ENCODE measurements at regions not wholly inside any gene's neighbourhood (a gene's known extent, or its start where the extent isn't known, plus 50 kb on each side); places are given as distances from the start of the nearest gene placed in this dataset.

DNA sequence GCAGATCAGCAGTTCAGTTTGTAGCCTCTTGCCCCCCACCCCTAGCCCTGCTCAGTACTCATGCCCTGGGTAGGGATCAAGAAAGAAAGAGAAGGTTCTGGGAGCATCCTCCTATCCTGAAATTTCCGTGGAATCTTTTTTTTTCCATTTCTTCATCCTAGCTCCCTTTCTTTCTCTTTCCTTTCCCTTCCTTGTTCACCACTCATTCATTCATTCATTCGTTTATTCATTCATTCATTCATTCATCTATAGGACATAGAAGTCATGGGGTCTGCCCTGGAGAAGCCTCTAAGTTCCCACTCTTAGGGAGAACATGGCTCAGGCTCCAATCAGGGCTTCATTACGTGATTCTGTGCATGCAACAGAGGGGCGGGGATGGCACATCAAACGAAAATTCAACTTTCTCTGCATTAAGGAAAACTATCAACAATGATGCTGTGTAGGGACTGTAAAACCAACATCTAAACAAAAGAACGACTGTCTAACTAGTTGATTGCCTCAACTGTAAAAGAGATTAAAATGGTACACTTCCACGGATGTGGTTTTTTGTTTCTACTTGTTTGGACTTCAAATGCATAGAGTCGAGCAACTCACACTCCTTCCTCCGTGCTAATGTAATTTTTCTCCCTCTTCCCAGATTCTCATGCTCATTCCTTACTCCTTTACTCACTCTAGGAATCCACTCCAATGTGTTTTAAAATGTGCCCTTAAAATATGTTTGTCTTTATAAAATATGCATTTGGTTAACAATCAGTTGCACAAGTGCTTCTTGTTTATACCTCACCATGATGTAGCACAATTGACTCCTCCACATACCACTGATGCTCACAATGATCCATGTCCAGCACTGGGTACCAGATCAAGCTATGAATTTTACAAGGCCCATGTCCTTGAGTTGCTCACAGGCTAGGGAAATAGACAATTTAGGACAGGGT lies 101.2 kb upstream of the SLC2A1 start:
- TF ChIP-seq EZH2phosphoT487 (IDR thresholded peaks at IDR 0.05; ENCODE audit: low read length) (no peak), EZH2 (optimal IDR thresholded peaks at IDR 0.05; ENCODE audit: low read depth, low read length) (no peak)
- TF ChIP-seq, protein P1, sequence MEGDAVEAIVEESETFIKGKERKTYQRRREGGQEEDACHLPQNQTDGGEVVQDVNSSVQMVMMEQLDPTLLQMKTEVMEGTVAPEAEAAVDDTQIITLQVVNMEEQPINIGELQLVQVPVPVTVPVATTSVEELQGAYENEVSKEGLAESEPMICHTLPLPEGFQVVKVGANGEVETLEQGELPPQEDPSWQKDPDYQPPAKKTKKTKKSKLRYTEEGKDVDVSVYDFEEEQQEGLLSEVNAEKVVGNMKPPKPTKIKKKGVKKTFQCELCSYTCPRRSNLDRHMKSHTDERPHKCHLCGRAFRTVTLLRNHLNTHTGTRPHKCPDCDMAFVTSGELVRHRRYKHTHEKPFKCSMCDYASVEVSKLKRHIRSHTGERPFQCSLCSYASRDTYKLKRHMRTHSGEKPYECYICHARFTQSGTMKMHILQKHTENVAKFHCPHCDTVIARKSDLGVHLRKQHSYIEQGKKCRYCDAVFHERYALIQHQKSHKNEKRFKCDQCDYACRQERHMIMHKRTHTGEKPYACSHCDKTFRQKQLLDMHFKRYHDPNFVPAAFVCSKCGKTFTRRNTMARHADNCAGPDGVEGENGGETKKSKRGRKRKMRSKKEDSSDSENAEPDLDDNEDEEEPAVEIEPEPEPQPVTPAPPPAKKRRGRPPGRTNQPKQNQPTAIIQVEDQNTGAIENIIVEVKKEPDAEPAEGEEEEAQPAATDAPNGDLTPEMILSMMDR (IDR thresholded peaks at IDR 0.05; ENCODE audit: low read length): no peak
- no peak overlapping the region for H3K4me2 ChIP-seq (ENCODE audit: low read depth, low read length)
- H3K4me1 ChIP-seq (ENCODE audit: low read length): no peaks in the 10 kb centered on the region
- H3K27ac ChIP-seq (ENCODE audit: low read length): no peak overlapping the region
- no peak overlapping the region for H3K9ac ChIP-seq (ENCODE audit: low read length)
- no peak overlapping the region for H3K4me3 ChIP-seq (ENCODE audit: low read length)
- H3K79me2 ChIP-seq (ENCODE audit: low read length): no peaks in the 10 kb centered on the region
- no peaks in the 10 kb centered on the region for H3K9me2 ChIP-seq (replicated peaks; ENCODE audit: insufficient read depth, low read length)
- no peaks in the 10 kb centered on the region for H3F3A ChIP-seq (ENCODE audit: insufficient read depth, low read length)
- no peak overlapping the region for H2AFZ ChIP-seq (ENCODE audit: low read length)
- no peak for DNase-seq
- H3K27me3 ChIP-seq (replicated peaks; ENCODE audit: insufficient read depth, low read length): no peaks in the 10 kb centered on the region
- H3K9me3 ChIP-seq (replicated peaks; ENCODE audit: insufficient read depth, low read length): no peaks in the 10 kb centered on the region
- H3K36me3 ChIP-seq (replicated peaks; ENCODE audit: insufficient read depth, low read length): no peaks in the 10 kb centered on the region
- H4K20me1 ChIP-seq (ENCODE audit: insufficient read depth, low read length): no peaks in the 10 kb centered on the region

DNA sequence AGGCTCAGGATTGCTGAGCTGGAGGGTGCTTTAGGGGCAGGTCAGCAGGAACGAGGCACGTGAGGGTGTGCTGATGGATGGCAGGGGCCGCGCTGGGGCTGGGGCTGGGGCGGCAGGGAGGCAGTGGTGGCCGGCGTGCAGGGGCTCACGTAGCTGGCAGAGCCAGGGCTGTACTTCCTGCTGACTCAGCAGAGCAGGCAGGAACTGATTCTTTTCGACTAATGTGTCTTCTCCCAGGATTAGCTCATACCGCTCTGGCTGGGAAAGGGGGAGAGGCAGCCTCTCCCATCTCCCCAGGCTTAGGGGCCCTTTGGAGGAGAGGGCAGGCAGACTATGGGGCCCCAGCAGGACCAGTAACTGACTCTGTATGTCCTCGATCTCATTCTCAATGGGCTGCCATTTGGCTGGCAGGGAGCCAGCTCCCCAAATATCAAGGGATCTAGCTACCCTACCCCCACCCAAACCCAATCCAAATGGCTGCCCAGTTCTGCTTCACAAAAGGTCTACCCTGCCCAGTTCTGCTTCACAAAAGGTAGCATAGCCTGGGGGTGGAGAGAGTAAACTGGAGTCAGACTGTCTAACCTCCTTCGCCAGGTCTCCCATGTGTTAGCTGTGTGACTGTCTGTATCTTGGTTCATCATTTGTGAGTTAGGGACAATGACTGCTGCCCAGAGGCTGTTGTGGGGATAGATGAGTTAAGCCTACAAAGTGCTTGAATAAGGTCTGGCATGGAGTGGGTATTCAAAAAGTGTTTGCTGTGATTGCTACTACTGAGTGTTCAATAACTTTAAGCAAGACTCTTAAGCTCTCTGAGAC lies 100.1 kb upstream of the SLC2A1 start:
- no peak overlapping the region for H3K27ac ChIP-seq (ENCODE audit: low read length)
- H3K9me2 ChIP-seq (replicated peaks; ENCODE audit: insufficient read depth, low read length): no peaks in the 10 kb centered on the region
- no peaks in the 10 kb centered on the region for H3K27me3 ChIP-seq (replicated peaks; ENCODE audit: insufficient read depth, low read length)
- H4K20me1 ChIP-seq (ENCODE audit: insufficient read depth, low read length): no peaks in the 10 kb centered on the region
- H3F3A ChIP-seq (ENCODE audit: insufficient read depth, low read length): no peaks in the 10 kb centered on the region
- no peaks in the 10 kb centered on the region for H3K9me3 ChIP-seq (replicated peaks; ENCODE audit: insufficient read depth, low read length)
- H3K36me3 ChIP-seq (replicated peaks; ENCODE audit: insufficient read depth, low read length): no peaks in the 10 kb centered on the region
- no peak overlapping the region for H3K4me3 ChIP-seq (ENCODE audit: low read length)
- no peak overlapping the region for H2AFZ ChIP-seq (ENCODE audit: low read length)
- H3K9ac ChIP-seq (ENCODE audit: low read length): no peak overlapping the region
- H3K4me1 ChIP-seq (ENCODE audit: low read length): no peaks in the 10 kb centered on the region
- DNase-seq: no peak
- TF ChIP-seq, protein P1 (IDR thresholded peaks at IDR 0.05; ENCODE audit: low read length): no peak
- TF ChIP-seq EZH2phosphoT487 (IDR thresholded peaks at IDR 0.05; ENCODE audit: low read length) (no peak), EZH2 (optimal IDR thresholded peaks at IDR 0.05; ENCODE audit: low read depth, low read length) (no peak)
- no peak overlapping the region for H3K4me2 ChIP-seq (ENCODE audit: low read depth, low read length)
- H3K79me2 ChIP-seq (ENCODE audit: low read length): no peaks in the 10 kb centered on the region

GRCh38 chr1:43058056-43058455 lies 99.4 kb upstream of the SLC2A1 start:
- H3K4me3 ChIP-seq (ENCODE audit: low read length): no peak overlapping the region
- no peaks in the 10 kb centered on the region for H3K4me1 ChIP-seq (ENCODE audit: low read length)
- no peak overlapping the region for H2AFZ ChIP-seq (ENCODE audit: low read length)
- no peak for DNase-seq
- H4K20me1 ChIP-seq (ENCODE audit: insufficient read depth, low read length): no peaks in the 10 kb centered on the region
- H3K9me2 ChIP-seq (replicated peaks; ENCODE audit: insufficient read depth, low read length): no peaks in the 10 kb centered on the region
- H3K27me3 ChIP-seq (replicated peaks; ENCODE audit: insufficient read depth, low read length): no peaks in the 10 kb centered on the region
- no peak overlapping the region for H3K4me2 ChIP-seq (ENCODE audit: low read depth, low read length)
- TF ChIP-seq, protein P1 (IDR thresholded peaks at IDR 0.05; ENCODE audit: low read length): no peak
- TF ChIP-seq EZH2 (optimal IDR thresholded peaks at IDR 0.05; ENCODE audit: low read depth, low read length): no peak
- H3K79me2 ChIP-seq (ENCODE audit: low read length): no peaks in the 10 kb centered on the region
- H3K27ac ChIP-seq (ENCODE audit: low read length): no peak overlapping the region
- no peaks in the 10 kb centered on the region for H3F3A ChIP-seq (ENCODE audit: insufficient read depth, low read length)
- H3K36me3 ChIP-seq (replicated peaks; ENCODE audit: insufficient read depth, low read length): no peaks in the 10 kb centered on the region
- no peak overlapping the region for H3K9ac ChIP-seq (ENCODE audit: low read length)
- no peaks in the 10 kb centered on the region for H3K9me3 ChIP-seq (replicated peaks; ENCODE audit: insufficient read depth, low read length)
